Cardiac muscle cell (in vitro differentiated cells and primary cell): ENCODE measurements at regions not wholly inside any gene's neighbourhood (a gene's known extent, or its start where the extent isn't known, plus 50 kb on each side); places are given as distances from the start of the nearest gene placed in this dataset.

ENCODE experiments used
- DNase-seq, 2 donors: peaks; one replicate each; pipeline versions ENCODE4 v3.0.0 to v3.0.0-alpha.2; 2010 to 2017; ENCODE audit warnings: low read depth in 1 of 2, low spot score in 1 of 2
- H3K27ac ChIP-seq: fragments of 200-600 bp; sonication (generic); 2 replicates; pipeline ENCODE4 v1.5.1; 2016
- H3K27me3 ChIP-seq: fragments of 200-600 bp; sonication (generic); 2 replicates; pipeline ENCODE4 v1.6.0; 2016; ENCODE audit warnings: control low read depth
- H3K36me3 ChIP-seq: fragments of 200-600 bp; sonication (generic); 2 replicates; pipeline ENCODE4 v1.5.1; 2016; ENCODE audit warnings: control low read depth
- H3K4me1 ChIP-seq: fragments of 200-600 bp; sonication (generic); 2 replicates; pipeline ENCODE4 v1.8.1; 2017; ENCODE audit warnings: low read depth, mild to moderate bottlenecking, mixed run types
- H3K4me3 ChIP-seq: fragments of 200-600 bp; sonication (generic); 2 replicates; pipeline ENCODE4 v1.5.1; 2016; ENCODE audit warnings: mild to moderate bottlenecking
- H3K9me3 ChIP-seq: fragments of 200-600 bp; sonication (generic); 2 replicates; pipeline ENCODE4 v1.5.1; 2017; ENCODE audit warnings: low read depth, mild to moderate bottlenecking, control low read depth
- CTCF ChIP-seq: IDR thresholded peaks from 2 replicates; pipeline ENCODE4 v1.5.1; 2012; ENCODE audit warnings: low read depth, mild to moderate bottlenecking, low read length

GRCh38 chr20:17158701-17159100, 68.1 kb upstream of the PCSK2 start:
- Histone ChIP-seq H3K9me3 (no peaks in the 10 kb centered on the region), H3K4me3 (no peak overlapping the region), H3K27me3 (no peaks in the 10 kb centered on the region), H3K27ac (no peak overlapping the region), H3K36me3 (no peaks in the 10 kb centered on the region), H3K4me1 (no peaks in the 10 kb centered on the region)
- no peak for DNase-seq
- no peak for TF ChIP-seq CTCF

- no peaks in the 10 kb centered on the region for H3K9me3 ChIP-seq
- H3K27ac ChIP-seq: no peak overlapping the region
- no peak for DNase-seq
- no peaks in the 10 kb centered on the region for H3K27me3 ChIP-seq
- no peaks in the 10 kb centered on the region for H3K36me3 ChIP-seq
- H3K4me3 ChIP-seq: no peak overlapping the region
- no peaks in the 10 kb centered on the region for H3K4me1 ChIP-seq
- no peak for TF ChIP-seq CTCF
Observed at GRCh38 chr20:17161673-17162481, 65.0 kb upstream of the PCSK2 start.

- no peak overlapping the region for H3K4me3 ChIP-seq
- no peak overlapping the region for H3K27ac ChIP-seq
- no peaks in the 10 kb centered on the region for H3K9me3 ChIP-seq
- no peak for TF ChIP-seq CTCF
- no peaks in the 10 kb centered on the region for H3K27me3 ChIP-seq
- no peaks in the 10 kb centered on the region for H3K36me3 ChIP-seq
- no peaks in the 10 kb centered on the region for H3K4me1 ChIP-seq
- no peak for DNase-seq
Observed at GRCh38 chr20:17168026-17168612, 58.7 kb upstream of the PCSK2 start.

- H3K9me3 ChIP-seq: no peaks in the 10 kb centered on the region
- no peak for DNase-seq
- no peak overlapping the region for H3K27ac ChIP-seq
Observed at GRCh38 chr20:17169585-17170136, 57.2 kb upstream of the PCSK2 start.

GRCh38 chr20:17171746-17172280, 55.0 kb upstream of the PCSK2 start:
- Histone ChIP-seq H3K4me1 (no peaks in the 10 kb centered on the region), H3K36me3 (no peaks in the 10 kb centered on the region), H3K27ac (no peak overlapping the region), H3K9me3 (no peaks in the 10 kb centered on the region), H3K27me3 (no peaks in the 10 kb centered on the region), H3K4me3 (no peak overlapping the region)
- DNase-seq: no peak
- no peak for TF ChIP-seq CTCF

More at GRCh38 chr20:17169585-17170136, 57.2 kb upstream of the PCSK2 start:
- Histone ChIP-seq H3K36me3 (no peaks in the 10 kb centered on the region), H3K27me3 (no peaks in the 10 kb centered on the region), H3K4me1 (no peaks in the 10 kb centered on the region), H3K4me3 (no peak overlapping the region)
- TF ChIP-seq CTCF: no peak
